ENCODE measurements at regions not wholly inside any gene's neighbourhood (a gene's known extent, or its start where the extent isn't known, plus 50 kb on each side); places are given as distances from the start of the nearest gene placed in this dataset.

GRCh38 chr2:57918126-57918525 is 128.5 kb upstream of the VRK2 start:
- H3K27me3 Mint-ChIP-seq (ENCODE audit: unreplicated experiment) = peaks cover 29% of the 10 kb centered on the region
- no peaks in the 10 kb centered on the region for H3K4me1 Mint-ChIP-seq (ENCODE audit: unreplicated experiment)
- H3K4me3 Mint-ChIP-seq (ENCODE audit: unreplicated experiment) = no peak overlapping the region
- no peaks in the 10 kb centered on the region for H3K9me3 Mint-ChIP-seq (ENCODE audit: unreplicated experiment)
- H3K36me3 Mint-ChIP-seq (ENCODE audit: unreplicated experiment) = no peaks in the 10 kb centered on the region
- DNase-seq (ENCODE audit: extremely low spot score, unreplicated experiment) = no peak
- no peak for TF ChIP-seq CTCF (IDR thresholded peaks at IDR 0.05)
- no peak overlapping the region for H3K27ac Mint-ChIP-seq (ENCODE audit: unreplicated experiment)

- no peaks in the 10 kb centered on the region for H3K4me1 Mint-ChIP-seq (ENCODE audit: unreplicated experiment)
- TF ChIP-seq CTCF (IDR thresholded peaks at IDR 0.05) = no peak
- peaks cover 42% of the 10 kb centered on the region for H3K27me3 Mint-ChIP-seq (ENCODE audit: unreplicated experiment)
- no peak overlapping the region for H3K27ac Mint-ChIP-seq (ENCODE audit: unreplicated experiment)
- H3K4me3 Mint-ChIP-seq (ENCODE audit: unreplicated experiment) = no peak overlapping the region
- no peaks in the 10 kb centered on the region for H3K36me3 Mint-ChIP-seq (ENCODE audit: unreplicated experiment)
- no peak for DNase-seq (ENCODE audit: extremely low spot score, unreplicated experiment)
- H3K9me3 Mint-ChIP-seq (ENCODE audit: unreplicated experiment) = no peaks in the 10 kb centered on the region
These were observed 126.2 kb upstream of the VRK2 start for GRCh38 chr2:57920342-57920939.

- Mint-ChIP-seq H3K27me3 (ENCODE audit: unreplicated experiment) (peaks cover 8% of the 10 kb centered on the region), H3K27ac (ENCODE audit: unreplicated experiment) (no peak overlapping the region), H3K36me3 (ENCODE audit: unreplicated experiment) (no peaks in the 10 kb centered on the region), H3K4me3 (ENCODE audit: unreplicated experiment) (no peak overlapping the region), H3K9me3 (ENCODE audit: unreplicated experiment) (peaks cover 40% of the 10 kb centered on the region), H3K4me1 (ENCODE audit: unreplicated experiment) (no peaks in the 10 kb centered on the region)
- TF ChIP-seq CTCF (IDR thresholded peaks at IDR 0.05) = no peak
- no peak for DNase-seq (ENCODE audit: extremely low spot score, unreplicated experiment)
These were observed 111.9 kb upstream of the VRK2 start for GRCh38 chr2:57934659-57935058.

- peaks cover 8% of the 10 kb centered on the region for H3K27me3 Mint-ChIP-seq (ENCODE audit: unreplicated experiment)
- H3K36me3 Mint-ChIP-seq (ENCODE audit: unreplicated experiment) = no peaks in the 10 kb centered on the region
- no peaks in the 10 kb centered on the region for H3K4me1 Mint-ChIP-seq (ENCODE audit: unreplicated experiment)
- peaks cover 32% of the 10 kb centered on the region for H3K9me3 Mint-ChIP-seq (ENCODE audit: unreplicated experiment)
- H3K27ac Mint-ChIP-seq (ENCODE audit: unreplicated experiment) = no peak overlapping the region
- DNase-seq (ENCODE audit: extremely low spot score, unreplicated experiment) = no peak
- H3K4me3 Mint-ChIP-seq (ENCODE audit: unreplicated experiment) = no peak overlapping the region
- TF ChIP-seq CTCF (IDR thresholded peaks at IDR 0.05) = no peak
These were observed 110.4 kb upstream of the VRK2 start for GRCh38 chr2:57936216-57936615.

- Mint-ChIP-seq H3K4me3 (ENCODE audit: unreplicated experiment) (no peak overlapping the region), H3K36me3 (ENCODE audit: unreplicated experiment) (no peaks in the 10 kb centered on the region), H3K4me1 (ENCODE audit: unreplicated experiment) (no peaks in the 10 kb centered on the region), H3K27ac (ENCODE audit: unreplicated experiment) (no peak overlapping the region), H3K9me3 (ENCODE audit: unreplicated experiment) (peaks cover 26% of the 10 kb centered on the region), H3K27me3 (ENCODE audit: unreplicated experiment) (peaks cover 8% of the 10 kb centered on the region)
- no peak for DNase-seq (ENCODE audit: extremely low spot score, unreplicated experiment)
- TF ChIP-seq CTCF (IDR thresholded peaks at IDR 0.05) = no peak
These were observed 109.2 kb upstream of the VRK2 start for GRCh38 chr2:57937456-57937855.
